ENCODE measurements at regions not wholly inside any gene's neighbourhood (a gene's known extent, or its start where the extent isn't known, plus 50 kb on each side); places are given as distances from the start of the nearest gene placed in this dataset.

- TF ChIP-seq, protein P1, sequence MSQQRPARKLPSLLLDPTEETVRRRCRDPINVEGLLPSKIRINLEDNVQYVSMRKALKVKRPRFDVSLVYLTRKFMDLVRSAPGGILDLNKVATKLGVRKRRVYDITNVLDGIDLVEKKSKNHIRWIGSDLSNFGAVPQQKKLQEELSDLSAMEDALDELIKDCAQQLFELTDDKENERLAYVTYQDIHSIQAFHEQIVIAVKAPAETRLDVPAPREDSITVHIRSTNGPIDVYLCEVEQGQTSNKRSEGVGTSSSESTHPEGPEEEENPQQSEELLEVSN (IDR thresholded peaks at IDR 0.05; ENCODE audit: borderline replicate concordance in 1 of 2, extremely low read depth in 1 of 2, insufficient read depth in 1 of 2, insufficient read length in 1 of 2, low read depth in 1 of 2, low read length in 1 of 2, poor library complexity in 1 of 2, severe bottlenecking in 1 of 2) = no peak
- TF ChIP-seq FOXJ2 (tag; IDR thresholded peaks at IDR 0.05) (no peak), PCBP1 (IDR thresholded peaks at IDR 0.05; ENCODE audit: low read depth, low read length, poor library complexity, severe bottlenecking) (no peak), ZNF586 (CRISPR knock-in tag; conservative IDR thresholded peaks at IDR 0.05) (no peak), ZBTB8A (IDR thresholded peaks at IDR 0.05; ENCODE audit: partially characterized antibody) (no peak), TGIF2 (CRISPR knock-in tag; IDR thresholded peaks at IDR 0.05) (no peak), POLR2B (IDR thresholded peaks at IDR 0.05; ENCODE audit: low read depth, partially characterized antibody) (no peak), SMARCE1 (IDR thresholded peaks at IDR 0.05) (no peak)
- TF ChIP-seq, protein P2, sequence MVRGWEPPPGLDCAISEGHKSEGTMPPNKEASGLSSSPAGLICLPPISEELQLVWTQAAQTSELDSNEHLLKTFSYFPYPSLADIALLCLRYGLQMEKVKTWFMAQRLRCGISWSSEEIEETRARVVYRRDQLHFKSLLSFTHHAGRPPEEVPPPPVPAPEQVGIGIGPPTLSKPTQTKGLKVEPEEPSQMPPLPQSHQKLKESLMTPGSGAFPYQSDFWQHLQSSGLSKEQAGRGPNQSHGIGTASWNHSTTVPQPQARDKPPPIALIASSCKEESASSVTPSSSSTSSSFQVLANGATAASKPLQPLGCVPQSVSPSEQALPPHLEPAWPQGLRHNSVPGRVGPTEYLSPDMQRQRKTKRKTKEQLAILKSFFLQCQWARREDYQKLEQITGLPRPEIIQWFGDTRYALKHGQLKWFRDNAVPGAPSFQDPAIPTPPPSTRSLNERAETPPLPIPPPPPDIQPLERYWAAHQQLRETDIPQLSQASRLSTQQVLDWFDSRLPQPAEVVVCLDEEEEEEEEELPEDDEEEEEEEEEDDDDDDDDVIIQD (CRISPR knock-in tag; IDR thresholded peaks at IDR 0.05) = no peak
Measured at GRCh38 chr2:129205176-129205575, 774.3 kb upstream of the RAB6C start (continued).

- Histone ChIP-seq H3K9ac (ENCODE audit: insufficient read depth in 1 of 2, low read depth in 2 of 2, low read length in 2 of 2) (no peak overlapping the region), H4K20me1 (replicated peaks; ENCODE audit: control insufficient read depth, insufficient read depth, low read length) (no peaks in the 10 kb centered on the region), H3K36me3 (ENCODE audit: control insufficient read depth, insufficient read depth, low read length) (no peaks in the 10 kb centered on the region), H3K79me2 (ENCODE audit: control insufficient read depth, insufficient read depth, low read length) (no peaks in the 10 kb centered on the region), H3K27me3 (ENCODE audit: control insufficient read depth in 2 of 2, insufficient read depth in 2 of 2, low read length in 2 of 2) (peaks cover 0 to 4% of the 10 kb centered on the region in 2 experiments; a peak in 2 of 5 replicates), H3K9me3 (replicated peaks; ENCODE audit: control insufficient read depth, insufficient read depth, low read depth, low read length) (no peaks in the 10 kb centered on the region), H3K4me3 (no peak overlapping the region), H3K4me2 (ENCODE audit: insufficient read depth, low read length) (no peak overlapping the region), H3K4me1 (replicated peaks in 1 of 2; ENCODE audit: control insufficient read depth in 2 of 2, insufficient read depth in 2 of 2, low read length in 2 of 2) (no peaks in the 10 kb centered on the region), H3K9me1 (ENCODE audit: control insufficient read depth, insufficient read depth, low read length) (no peaks in the 10 kb centered on the region), H2AFZ (ENCODE audit: low read depth, low read length) (no peak overlapping the region), H3K27ac (ENCODE audit: extremely low read depth, low read depth, low read length) (no peak overlapping the region)
- DNase-seq (ENCODE audit: extremely low read depth in 1 of 4, low spot score in 3 of 4) = no peak
- ChIA-PET CTCF (ENCODE audit: low intra/inter-chr PET ratio) (no interaction called here), POLR2A (no interaction called here)
- no peak for FAIRE-seq
- no peak for TF ChIP-seq CREB1 (IDR thresholded peaks at IDR 0.05)
- no peak for TF ChIP-seq CREB1 (CRISPR knock-in tag; IDR thresholded peaks at IDR 0.05)
- intact Hi-C loops (cut with micrococcal nuclease) (no loop called here), in situ Hi-C loops (cut with MboI) (no loop called here)
- no peak for ATAC-seq
- BruUV-seq (replicated peaks) = no TSS peak
- 0% methylated on average over 5 of the region's 5 CpGs for WGBS (ENCODE audit: insufficient coverage, low coverage, missing lambda C conversion rate)
Measured at GRCh38 chr2:129205766-129206165, 773.7 kb upstream of the RAB6C start.
